HuH-7 (cell line): ENCODE measurements at regions not wholly inside any gene's neighbourhood (a gene's known extent, or its start where the extent isn't known, plus 50 kb on each side); places are given as distances from the start of the nearest gene placed in this dataset.

Experiments
- DNase-seq: peaks from one replicate; pipeline ENCODE4 v3.0.0; 2011; ENCODE audit warnings: low spot score

- DNase-seq, result no peak
Measured at GRCh38 chr16:7013990-7014389, 318.7 kb upstream of the RBFOX1 start.

GRCh38 chr16:7004266-7004665 is 328.4 kb upstream of the RBFOX1 start:
- DNase-seq, result no peak

GRCh38 chr16:6993544-6993943 is 339.1 kb upstream of the RBFOX1 start:
- no peak for DNase-seq

GRCh38 chr16:6988846-6989245 is 343.8 kb upstream of the RBFOX1 start:
- DNase-seq, result no peak

GRCh38 chr16:6977916-6978315 is 354.7 kb upstream of the RBFOX1 start:
- DNase-seq, result no peak

- no peak for DNase-seq
Measured at GRCh38 chr16:6977291-6977690, 355.4 kb upstream of the RBFOX1 start.

GRCh38 chr16:6976716-6977115 is 355.9 kb upstream of the RBFOX1 start:
- DNase-seq, result no peak

GRCh38 chr16:6970171-6970857 is 362.3 kb upstream of the RBFOX1 start:
- no peak for DNase-seq

- DNase-seq, result no peak
Measured at GRCh38 chr16:6969594-6969993, 363.1 kb upstream of the RBFOX1 start.

GRCh38 chr16:6967796-6968320 is 364.8 kb upstream of the RBFOX1 start:
- DNase-seq, result no peak

- no peak for DNase-seq
Measured at GRCh38 chr16:6966925-6967324, 365.7 kb upstream of the RBFOX1 start.

- DNase-seq, result no peak
Measured at GRCh38 chr16:6964679-6965078, 368.0 kb upstream of the RBFOX1 start.

- DNase-seq, result no peak
Measured at GRCh38 chr16:6961704-6962103, 370.9 kb upstream of the RBFOX1 start.

GRCh38 chr16:6958184-6958583 is 374.5 kb upstream of the RBFOX1 start:
- DNase-seq, result no peak

- no peak for DNase-seq
Measured at GRCh38 chr16:6957681-6958080, 375.0 kb upstream of the RBFOX1 start.

- DNase-seq, result no peak
Measured at GRCh38 chr16:6956511-6956910, 376.1 kb upstream of the RBFOX1 start.

GRCh38 chr16:6955303-6955702 is 377.3 kb upstream of the RBFOX1 start:
- no peak for DNase-seq

GRCh38 chr16:6949240-6949639 is 383.4 kb upstream of the RBFOX1 start:
- DNase-seq, result no peak

- no peak for DNase-seq
Measured at GRCh38 chr16:6947291-6947690, 385.4 kb upstream of the RBFOX1 start.

- no peak for DNase-seq
Measured at GRCh38 chr16:6946802-6947201, 385.8 kb upstream of the RBFOX1 start.

- no peak for DNase-seq
Measured at GRCh38 chr16:6946106-6946505, 386.5 kb upstream of the RBFOX1 start.

- DNase-seq, result no peak
Measured at GRCh38 chr16:6940968-6941367, 391.7 kb upstream of the RBFOX1 start.

- DNase-seq, result no peak
Measured at GRCh38 chr16:6937641-6938040, 395.0 kb upstream of the RBFOX1 start.

- DNase-seq, result no peak
Measured at GRCh38 chr16:6932871-6933385, 399.7 kb upstream of the RBFOX1 start.
